A673 (cell line): ENCODE measurements at regions not wholly inside any gene's neighbourhood (a gene's known extent, or its start where the extent isn't known, plus 50 kb on each side); places are given as distances from the start of the nearest gene placed in this dataset.
"Not testable (repeated sequence)": the region's sequence is repeated elsewhere in the genome, so short reads cannot be mapped to it uniquely, and the experiment has no call there.

ENCODE experiments used
- BruUV-seq: library from RNA; stranded (reverse); fragments of 400-500 nt; replicated peaks from 2 replicates; lab custom pipeline; 2021; lab: Mats Ljungman, UMichigan
- CTCF ChIA-PET: fragments of 300-600 bp; sonication (Branson Sonifier 250); formaldehyde crosslinking; loops from one replicate; lab custom pipeline; 2022; ENCODE audit warnings: antibody characterized with exemption; lab: Charles Lee
- POLR2A ChIA-PET: fragments of 300-600 bp; sonication (Branson Sonifier 250); formaldehyde crosslinking; loops from one replicate; lab custom pipeline; 2022; ENCODE audit warnings: antibody characterized with exemption; ENCODE audit not compliant: low non-redundant PET; lab: Charles Lee
- DNase-seq: peaks from one replicate; pipeline ENCODE4 v3.0.0-alpha.2; 2015; ENCODE audit warnings: low spot score
- H3K27ac ChIP-seq: fragments of 200-600 bp; sonication (generic); 2 replicates; pipeline ENCODE4 v1.5.1; 2016; ENCODE audit warnings: mixed run types, low read depth, mild to moderate bottlenecking, mixed read lengths, antibody characterized with exemption, low read length; ENCODE audit not compliant: poor library complexity, severe bottlenecking
- H3K27me3 ChIP-seq: fragments of 200-600 bp; sonication (generic); replicated peaks from 2 replicates; pipeline ENCODE4 v1.6.1; 2017; ENCODE audit warnings: mixed run types, low read depth, mild to moderate bottlenecking, mixed read lengths, antibody characterized with exemption, low read length; ENCODE audit not compliant: insufficient read depth, poor library complexity
- H3K36me3 ChIP-seq: fragments of 200-600 bp; sonication (generic); 2 replicates; pipeline ENCODE4 v1.6.1; 2016; ENCODE audit warnings: mixed run types, mild to moderate bottlenecking, mixed read lengths, antibody characterized with exemption, low read length; ENCODE audit not compliant: insufficient read depth, poor library complexity, severe bottlenecking
- H3K4me1 ChIP-seq: fragments of 200-600 bp; sonication (generic); 2 replicates; pipeline ENCODE4 v1.6.1; 2017; ENCODE audit warnings: mixed run types, mild to moderate bottlenecking, mixed read lengths, antibody characterized with exemption, low read length; ENCODE audit not compliant: insufficient read depth, poor library complexity, severe bottlenecking
- H3K4me3 ChIP-seq: fragments of 200-600 bp; sonication (generic); 2 replicates; pipeline ENCODE4 v1.5.1; 2016; ENCODE audit warnings: low read depth, mixed run types, mild to moderate bottlenecking, mixed read lengths, low read length; ENCODE audit not compliant: poor library complexity, severe bottlenecking
- H3K9me3 ChIP-seq: fragments of 200-600 bp; sonication (generic); 2 replicates; pipeline ENCODE4 v1.6.1; 2016; ENCODE audit warnings: mixed run types, low read depth, mild to moderate bottlenecking, mixed read lengths, antibody characterized with exemption, low read length; ENCODE audit not compliant: poor library complexity, severe bottlenecking
- CTCF ChIP-seq: fragments of 300-800, 200-600 bp; sonication (generic); conservative IDR thresholded peaks from 2 replicates; pipeline ENCODE4 v1.5.1; 2017; ENCODE audit warnings: low read depth, mild to moderate bottlenecking, antibody characterized with exemption, low read length, moderate library complexity, mixed read lengths
- EZH2 ChIP-seq: fragments of 200-600 bp; sonication (generic); IDR thresholded peaks from 2 replicates; pipeline ENCODE4 v1.6.1; 2017; ENCODE audit warnings: borderline replicate concordance, low read depth, mild to moderate bottlenecking, mixed read lengths, antibody characterized with exemption, low read length; ENCODE audit not compliant: poor library complexity, severe bottlenecking
- intact Hi-C: fragments of 100-400 bp; cut with micrococcal nuclease; formaldehyde crosslinking; loops from one replicate; pipeline ENCODE4 v1.10.0; 2022; ENCODE audit not compliant: unreplicated experiment

DNA sequence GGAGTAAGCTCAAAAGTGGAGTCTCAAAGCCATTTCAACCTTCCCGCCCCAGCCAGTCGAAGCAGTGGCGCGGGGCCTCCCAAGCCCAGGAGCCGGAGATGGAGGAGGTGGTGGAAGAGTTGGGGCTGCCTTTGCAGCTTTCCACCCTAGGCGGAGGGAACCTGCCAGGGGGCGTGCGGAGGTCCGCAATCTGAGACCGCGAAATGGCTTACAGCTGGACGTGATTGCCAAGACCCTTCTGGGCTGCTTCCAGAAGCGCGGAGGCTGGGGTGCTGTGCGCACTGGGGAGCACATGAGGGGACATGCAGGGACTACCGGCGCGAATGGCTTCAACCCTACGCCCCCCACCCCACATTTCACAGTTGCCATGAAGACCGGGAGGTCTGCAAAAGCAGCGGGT, 86.2 kb downstream of the PRR15 start:
- no TSS peak for BruUV-seq
- no peak for DNase-seq
- no peaks in the 10 kb centered on the region for H3K9me3 ChIP-seq
- no peaks in the 10 kb centered on the region for H3K27me3 ChIP-seq
- CTCF ChIA-PET: no interaction called here
- intact Hi-C loops: no loop called here
- TF ChIP-seq CTCF (no peak), EZH2 (no peak)
- no peak overlapping the region for H3K4me3 ChIP-seq
- no peaks in the 10 kb centered on the region for H3K36me3 ChIP-seq
- no peak overlapping the region for H3K27ac ChIP-seq
- POLR2A ChIA-PET: no interaction called here
- H3K4me1 ChIP-seq: no peaks in the 10 kb centered on the region

DNA sequence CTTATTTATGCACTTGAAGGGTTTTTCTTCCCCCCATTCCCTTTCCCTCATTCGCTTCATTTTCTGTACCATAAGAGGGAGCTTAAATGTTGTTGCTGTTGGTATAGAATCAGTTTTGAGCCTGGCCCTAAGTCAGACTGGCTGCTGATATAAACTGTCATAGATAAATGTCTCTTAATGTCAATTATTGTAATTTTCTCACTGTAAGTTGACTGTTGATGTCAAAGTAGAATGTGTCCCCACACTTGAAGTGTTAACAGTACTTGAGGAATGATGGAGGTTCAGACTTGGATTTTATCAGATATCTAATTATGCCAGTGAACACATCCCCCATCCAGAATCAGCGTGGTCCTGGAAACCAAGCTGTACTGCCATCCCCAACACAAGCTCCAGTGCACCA, 87.8 kb downstream of the PRR15 start:
- Histone ChIP-seq H3K36me3 (no peaks in the 10 kb centered on the region), H3K9me3 (no peaks in the 10 kb centered on the region), H3K4me3 (no peak overlapping the region), H3K4me1 (no peaks in the 10 kb centered on the region), H3K27ac (no peak overlapping the region), H3K27me3 (no peaks in the 10 kb centered on the region)
- DNase-seq: no peak
- TF ChIP-seq CTCF (no peak), EZH2 (no peak)
- no TSS peak for BruUV-seq
- ChIA-PET POLR2A (no interaction called here), CTCF (no interaction called here)
- intact Hi-C loops: no loop called here

GRCh38 chr7:29652556-29652955, 88.9 kb downstream of the PRR15 start:
- POLR2A ChIA-PET: no interaction called here
- no peak for DNase-seq
- Histone ChIP-seq H3K27me3 (no peaks in the 10 kb centered on the region), H3K4me1 (no peaks in the 10 kb centered on the region), H3K36me3 (no peaks in the 10 kb centered on the region), H3K4me3 (no peak overlapping the region), H3K27ac (no peak overlapping the region), H3K9me3 (no peaks in the 10 kb centered on the region)
- intact Hi-C loops: no loop called here
- CTCF ChIA-PET: no interaction called here
- no TSS peak for BruUV-seq
- no peak for TF ChIP-seq EZH2
- no peak for TF ChIP-seq CTCF

- H3K9me3 ChIP-seq, H3K27me3 ChIP-seq, H3K36me3 ChIP-seq, intact Hi-C loops, H3K27ac ChIP-seq, DNase-seq, BruUV-seq, H3K4me3 ChIP-seq, H3K4me1 ChIP-seq, CTCF ChIA-PET, POLR2A ChIA-PET: not testable (repeated sequence)
These were observed 90.7 kb downstream of the PRR15 start for GRCh38 chr7:29654340-29654739.
